Ovary (tissue), 3 donors: ENCODE measurements at regions not wholly inside any gene's neighbourhood (a gene's known extent, or its start where the extent isn't known, plus 50 kb on each side); places are given as distances from the start of the nearest gene placed in this dataset.

Source experiments
- EP300 ChIP-seq: sonication (generic); formaldehyde crosslinking; IDR thresholded peaks from one replicate; pipeline ENCODE4 v1.6.1; 2017; ENCODE audit warnings: antibody characterized with exemption
- TF ChIP-seq, protein P1 (sequence below), 3 donors: fragments of 450-650 bp in 2 of 3; fragments of 200-600 bp in 1 of 3; IDR thresholded peaks; one replicate each; pipeline versions ENCODE4 v1.5.1 to v1.8.0; 2016 to 2022; ENCODE audit warnings: antibody characterized with exemption in 3 of 3, mild to moderate bottlenecking in 1 of 3
- donor health status: DM: no; HTN: no; CAD: no.

DNA sequence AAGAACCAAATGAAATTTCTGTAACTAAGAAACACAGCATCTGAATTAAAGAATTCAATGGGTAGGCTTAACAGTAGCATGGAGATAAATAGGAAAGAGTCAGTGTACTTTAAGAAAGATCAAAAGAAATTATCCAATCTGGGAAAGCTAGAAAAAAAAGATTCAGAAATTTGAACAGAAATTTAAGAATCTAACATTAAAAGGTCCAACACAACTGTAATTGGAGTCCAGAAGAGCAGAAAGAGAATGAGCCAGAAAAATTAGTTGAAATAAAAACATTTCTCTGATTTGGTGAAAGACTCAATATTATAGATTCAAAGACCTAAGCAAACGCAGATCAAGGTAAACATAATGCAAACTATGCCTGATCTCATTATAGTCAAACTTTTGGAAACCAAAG, 187.1 kb downstream of the C3orf38 start:
- TF ChIP-seq, protein P1, sequence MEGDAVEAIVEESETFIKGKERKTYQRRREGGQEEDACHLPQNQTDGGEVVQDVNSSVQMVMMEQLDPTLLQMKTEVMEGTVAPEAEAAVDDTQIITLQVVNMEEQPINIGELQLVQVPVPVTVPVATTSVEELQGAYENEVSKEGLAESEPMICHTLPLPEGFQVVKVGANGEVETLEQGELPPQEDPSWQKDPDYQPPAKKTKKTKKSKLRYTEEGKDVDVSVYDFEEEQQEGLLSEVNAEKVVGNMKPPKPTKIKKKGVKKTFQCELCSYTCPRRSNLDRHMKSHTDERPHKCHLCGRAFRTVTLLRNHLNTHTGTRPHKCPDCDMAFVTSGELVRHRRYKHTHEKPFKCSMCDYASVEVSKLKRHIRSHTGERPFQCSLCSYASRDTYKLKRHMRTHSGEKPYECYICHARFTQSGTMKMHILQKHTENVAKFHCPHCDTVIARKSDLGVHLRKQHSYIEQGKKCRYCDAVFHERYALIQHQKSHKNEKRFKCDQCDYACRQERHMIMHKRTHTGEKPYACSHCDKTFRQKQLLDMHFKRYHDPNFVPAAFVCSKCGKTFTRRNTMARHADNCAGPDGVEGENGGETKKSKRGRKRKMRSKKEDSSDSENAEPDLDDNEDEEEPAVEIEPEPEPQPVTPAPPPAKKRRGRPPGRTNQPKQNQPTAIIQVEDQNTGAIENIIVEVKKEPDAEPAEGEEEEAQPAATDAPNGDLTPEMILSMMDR (IDR thresholded peaks at IDR 0.05): no peak
- no peak for TF ChIP-seq EP300
